SK-N-SH (cell line): ENCODE measurements at regions not wholly inside any gene's neighbourhood (a gene's known extent, or its start where the extent isn't known, plus 50 kb on each side); places are given as distances from the start of the nearest gene placed in this dataset.

Experiments
- CTCF ChIA-PET: fragments of 300-600, 350-600 bp; formaldehyde crosslinking; extraction: SDS; loops from one replicate; lab custom pipeline; 2021; lab: Yijun Ruan, JAX
- POLR2A ChIA-PET: fragments of 350-600 bp; sonication (Branson Sonifier 250); formaldehyde crosslinking; extraction: SDS; loops from one replicate; lab custom pipeline; 2020; ENCODE audit warnings: antibody characterized with exemption, inconsistent platforms; lab: Yijun Ruan, JAX
- DNase-seq: peaks from one replicate; pipeline ENCODE4 v3.0.0; 2012
- H2AFZ ChIP-seq: fragments of 200-600 bp; sonication (generic); 2 replicates; pipeline ENCODE4 v1.8.1; 2016; ENCODE audit warnings: antibody characterized with exemption, mild to moderate bottlenecking, low read depth
- H3F3A ChIP-seq: fragments of 200-600 bp; sonication (generic); replicated peaks from 2 replicates; pipeline ENCODE3; 2016; ENCODE audit warnings: antibody characterized with exemption, mild to moderate bottlenecking; ENCODE audit not compliant: insufficient read depth
- H3K27ac ChIP-seq, 2 experiments: fragments of 200-500 bp in 1 of 2; fragments of 200-600 bp in 1 of 2; sonication (Bioruptor generic) in 1 of 2; sonication (generic), shearing (Covaris generic) in 1 of 2; 2 replicates each; pipeline versions ENCODE4 v1.5.1 to v1.6.1; 2014 to 2016; ENCODE audit warnings: low read depth in 2 of 2, inconsistent platforms in 1 of 2, low read length in 1 of 2, mild to moderate bottlenecking in 1 of 2, mixed read lengths in 1 of 2
- H3K27me3 ChIP-seq: fragments of 200-600 bp; sonication (generic), shearing (Covaris generic); 2 replicates; pipeline ENCODE4 v1.6.1; 2016; ENCODE audit warnings: mixed run types; ENCODE audit not compliant: insufficient read depth
- H3K36me3 ChIP-seq, 2 experiments: fragments of 200-500 bp in 1 of 2; fragments of 200-600 bp in 1 of 2; sonication (Bioruptor generic) in 1 of 2; sonication (generic) in 1 of 2; replicated peaks in 1 of 2; 2 replicates each; pipeline versions ENCODE3 to v1.5.1; 2014 to 2016; ENCODE audit warnings: low read length in 1 of 2, mild to moderate bottlenecking in 1 of 2; ENCODE audit not compliant: insufficient read depth in 2 of 2, control insufficient read depth in 1 of 2
- H3K4me1 ChIP-seq, 2 experiments: fragments of 200-500 bp in 1 of 2; fragments of 200-600 bp in 1 of 2; sonication (Bioruptor generic) in 1 of 2; sonication (generic), shearing (Covaris generic) in 1 of 2; 2 replicates each; pipeline versions ENCODE4 v1.5.1 to v1.6.1; 2014 to 2016; ENCODE audit warnings: low read depth in 1 of 2, low read length in 1 of 2, mixed run types in 1 of 2; ENCODE audit not compliant: insufficient read depth in 2 of 2, control insufficient read depth in 1 of 2
- H3K4me2 ChIP-seq: fragments of 200-600 bp; sonication (generic), shearing (Covaris generic); 2 replicates; pipeline ENCODE4 v1.6.1; 2017; ENCODE audit warnings: mixed run types
- H3K4me3 ChIP-seq, 2 experiments: fragments of 200-500 bp in 1 of 2; fragments of 200-600 bp in 1 of 2; sonication (Bioruptor generic) in 1 of 2; sonication (generic), shearing (Covaris generic) in 1 of 2; 2 replicates each; pipeline versions ENCODE4 v1.5.1 to v1.8.1; 2014 to 2016; ENCODE audit warnings: low read depth in 2 of 2, inconsistent platforms in 1 of 2, low read length in 1 of 2, mild to moderate bottlenecking in 1 of 2, mixed read lengths in 1 of 2, moderate library complexity in 1 of 2
- H3K79me2 ChIP-seq: fragments of 200-600 bp; sonication (generic); 2 replicates; pipeline ENCODE4 v1.8.1; 2017; ENCODE audit warnings: mild to moderate bottlenecking; ENCODE audit not compliant: insufficient read depth
- H3K9ac ChIP-seq: fragments of 200-600 bp; sonication (generic); 2 replicates; pipeline ENCODE4 v1.6.1; 2017; ENCODE audit warnings: mixed run types
- H3K9me2 ChIP-seq: fragments of 200-600 bp; sonication (generic); 2 replicates; pipeline ENCODE4 v1.6.1; 2017; ENCODE audit warnings: mixed run types
- H3K9me3 ChIP-seq: fragments of 200-600 bp; sonication (generic); 2 replicates; pipeline ENCODE4 v1.6.1; 2017; ENCODE audit warnings: mixed run types, mild to moderate bottlenecking, moderate library complexity
- H4K20me1 ChIP-seq: fragments of 200-600 bp; sonication (generic); 2 replicates; pipeline ENCODE4 v1.6.1; 2017; ENCODE audit warnings: mild to moderate bottlenecking, mixed run types; ENCODE audit not compliant: insufficient read depth
- CHD2 ChIP-seq: fragments of 150-350 bp; IDR thresholded peaks from 2 replicates; pipeline ENCODE4 v1.6.1; 2018; ENCODE audit warnings: low read length; ENCODE audit not compliant: partially characterized antibody
- ELF1 ChIP-seq: IDR thresholded peaks from 2 replicates; pipeline ENCODE4 v1.4.0; 2012
- EP300 ChIP-seq, 2 experiments: IDR thresholded peaks; 2 replicates each; pipeline versions ENCODE4 v1.4.0 to v1.6.1; 2012; ENCODE audit warnings: borderline replicate concordance in 1 of 2, low read depth in 1 of 2, low read length in 1 of 2
- EZH2phosphoT487 ChIP-seq: fragments of 200-600 bp; sonication (generic); IDR thresholded peaks from 2 replicates; pipeline ENCODE4 v1.6.1; 2017; ENCODE audit warnings: low read depth, mixed run types, mild to moderate bottlenecking, antibody characterized with exemption, moderate library complexity, borderline replicate concordance
- FOSL2 ChIP-seq: IDR thresholded peaks from 2 replicates; pipeline ENCODE4 v1.4.0; 2012; ENCODE audit warnings: low read depth, mild to moderate bottlenecking, moderate library complexity, borderline replicate concordance
- FOXM1 ChIP-seq: IDR thresholded peaks from 2 replicates; pipeline ENCODE4 v1.4.0; 2012; ENCODE audit warnings: low read depth, mild to moderate bottlenecking
- GABPA ChIP-seq: IDR thresholded peaks from 2 replicates; pipeline ENCODE4 v1.4.0; 2012; ENCODE audit warnings: low read depth, mild to moderate bottlenecking
- JUND ChIP-seq: IDR thresholded peaks from 2 replicates; pipeline ENCODE4 v1.4.0; 2012
- MEF2A ChIP-seq: IDR thresholded peaks from 2 replicates; pipeline ENCODE4 v1.4.0; 2012; ENCODE audit warnings: low read depth, borderline replicate concordance
- MXI1 ChIP-seq: IDR thresholded peaks from 2 replicates; pipeline ENCODE4 v1.6.1; 2012; ENCODE audit warnings: mild to moderate bottlenecking, low read depth, low read length, improper control_type of control experiment
- NRF1 ChIP-seq: IDR thresholded peaks from 2 replicates; pipeline ENCODE4 v1.6.1; 2012; ENCODE audit warnings: low read depth, mild to moderate bottlenecking, low read length
- POLR2AphosphoS5 ChIP-seq: IDR thresholded peaks from 2 replicates; pipeline ENCODE4 v1.6.1; 2012; ENCODE audit warnings: low read depth, low read length
- RAD21 ChIP-seq: IDR thresholded peaks from 2 replicates; pipeline ENCODE4 v1.6.1; 2012; ENCODE audit warnings: mild to moderate bottlenecking, low read length
- RCOR1 ChIP-seq: fragments of 150-350 bp; IDR thresholded peaks from 2 replicates; pipeline ENCODE4 v1.6.1; 2017; ENCODE audit warnings: antibody characterized with exemption, low read length
- REST ChIP-seq: IDR thresholded peaks from 2 replicates; pipeline ENCODE4 v1.6.1; 2012; ENCODE audit warnings: mild to moderate bottlenecking, low read depth, low read length, moderate library complexity
- RFX5 ChIP-seq: IDR thresholded peaks from 2 replicates; pipeline ENCODE4 v1.6.1; 2012; ENCODE audit warnings: mild to moderate bottlenecking, improper control_type of control experiment, low read length
- RXRA ChIP-seq: IDR thresholded peaks from 2 replicates; pipeline ENCODE4 v1.4.0; 2012; ENCODE audit warnings: low read depth, mild to moderate bottlenecking, borderline replicate concordance
- SIN3A ChIP-seq: IDR thresholded peaks from 2 replicates; pipeline ENCODE4 v1.6.1; 2012; ENCODE audit warnings: low read depth, mild to moderate bottlenecking, low read length, moderate library complexity, borderline replicate concordance
- SMC3 ChIP-seq: IDR thresholded peaks from 2 replicates; pipeline ENCODE4 v1.6.1; 2012; ENCODE audit warnings: low read depth, low read length, improper control_type of control experiment
- TCF12 ChIP-seq: IDR thresholded peaks from 2 replicates; pipeline ENCODE4 v1.4.0; 2012
- TEAD4 ChIP-seq: IDR thresholded peaks from 2 replicates; pipeline ENCODE4 v1.4.0; 2012; ENCODE audit warnings: mild to moderate bottlenecking, borderline replicate concordance; ENCODE audit not compliant: insufficient read depth
- WGBS: methylation state at CpG from one replicate; pipeline ENCODE4 v1.1.6; 2017; ENCODE audit warnings: low lambda C conversion rate; 5-methylcytosine and 5-hydroxymethylcytosine counted together
- TF ChIP-seq, protein P1 (sequence below): IDR thresholded peaks from 2 replicates; pipeline ENCODE4 v1.4.0; 2012; ENCODE audit warnings: low read depth, borderline replicate concordance
- TF ChIP-seq, protein P2 (sequence below): fragments of 150-350 bp; IDR thresholded peaks from 2 replicates; pipeline ENCODE4 v1.6.1; 2016; ENCODE audit warnings: mild to moderate bottlenecking, low read depth, low read length

DNA sequence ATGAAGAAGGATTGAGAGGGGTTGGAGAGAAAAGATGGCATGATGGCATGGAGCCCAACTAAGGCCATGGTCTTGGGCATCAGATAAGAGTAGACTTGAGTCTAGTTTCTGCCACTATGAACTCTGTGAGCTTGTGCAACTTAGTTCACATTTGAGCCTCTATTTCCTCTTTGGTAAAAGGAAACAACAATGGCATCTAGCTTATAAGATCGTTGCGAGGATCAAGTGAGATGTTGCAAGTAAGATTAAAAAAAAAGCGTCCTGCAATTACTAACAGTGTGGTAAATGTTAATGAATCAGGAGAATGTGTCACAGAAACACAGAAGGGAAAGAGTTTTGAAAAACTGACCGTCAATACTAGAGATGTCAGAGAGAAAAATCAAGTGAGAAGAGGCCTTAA is 202.9 kb upstream of the FGGY start:
- no peak overlapping the region for H3K4me2 ChIP-seq

DNA sequence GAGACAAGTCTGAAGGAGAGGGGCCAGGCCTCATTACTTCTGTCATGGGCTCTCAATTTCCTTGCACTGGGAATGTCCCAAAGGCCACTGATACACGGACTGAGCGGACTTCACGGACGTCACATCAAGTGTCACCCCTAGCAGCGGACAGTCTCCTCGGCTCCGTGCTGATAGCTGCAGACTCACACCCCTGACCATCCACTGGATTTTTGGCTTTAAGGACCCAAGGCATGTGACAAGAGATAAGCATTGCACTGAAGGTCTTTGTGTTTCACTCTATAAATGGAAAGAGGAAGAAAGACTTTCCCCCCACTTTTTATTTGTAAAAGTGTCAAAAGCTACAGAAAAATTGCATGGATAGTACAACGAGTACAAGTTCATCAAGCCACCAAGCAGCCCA is 200.4 kb upstream of the FGGY start:
- H3F3A ChIP-seq = peaks cover 13% of the 10 kb centered on the region
- H3K79me2 ChIP-seq = no peaks in the 10 kb centered on the region
- H3K27ac ChIP-seq = no peak overlapping the region
- H3K4me3 ChIP-seq = no peak overlapping the region
- no peaks in the 10 kb centered on the region for H3K4me1 ChIP-seq
- 89% methylated on average over 1 of the region's 8 CpGs for WGBS
- H3K9me3 ChIP-seq = peaks cover 1% of the 10 kb centered on the region; the same call in 1 of the 2 replicates
- H3K9me2 ChIP-seq = no peaks in the 10 kb centered on the region
- no peak overlapping the region for H3K4me2 ChIP-seq
- DNase-seq = no peak
- H4K20me1 ChIP-seq = no peaks in the 10 kb centered on the region
- no peak for TF ChIP-seq RXRA
- TF ChIP-seq TEAD4 = no peak
- no peak for TF ChIP-seq FOSL2
- no peak for TF ChIP-seq SIN3A
- TF ChIP-seq, protein P1, sequence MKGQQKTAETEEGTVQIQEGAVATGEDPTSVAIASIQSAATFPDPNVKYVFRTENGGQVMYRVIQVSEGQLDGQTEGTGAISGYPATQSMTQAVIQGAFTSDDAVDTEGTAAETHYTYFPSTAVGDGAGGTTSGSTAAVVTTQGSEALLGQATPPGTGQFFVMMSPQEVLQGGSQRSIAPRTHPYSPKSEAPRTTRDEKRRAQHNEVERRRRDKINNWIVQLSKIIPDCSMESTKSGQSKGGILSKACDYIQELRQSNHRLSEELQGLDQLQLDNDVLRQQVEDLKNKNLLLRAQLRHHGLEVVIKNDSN = no peak
- no peak for TF ChIP-seq CHD2
- TF ChIP-seq REST = no peak
- no peak for TF ChIP-seq MEF2A
- H2AFZ ChIP-seq = no peak overlapping the region
- no peak overlapping the region for H3K9ac ChIP-seq
- H3K27me3 ChIP-seq = no peaks in the 10 kb centered on the region
- POLR2A ChIA-PET = no interaction called here
- no peaks in the 10 kb centered on the region for H3K36me3 ChIP-seq
- CTCF ChIA-PET = interaction anchor here (1.5 kb wide), 1 partner anchor 12 kb away, joined by 3 read pairs; no protein-coding TSS in a partner anchor

More for the DNA sequence above, 202.9 kb upstream of the FGGY start:
- H3K9me2 ChIP-seq = no peaks in the 10 kb centered on the region
- H3K4me3 ChIP-seq = no peak overlapping the region
- H2AFZ ChIP-seq = no peak overlapping the region
- TF ChIP-seq FOXM1 (no peak), RCOR1 (no peak), SIN3A (no peak), SMC3 (no peak), TEAD4 (no peak), NRF1 (no peak), EP300 (IDR thresholded peaks at IDR 0.05; ENCODE audit: borderline replicate concordance in 1 of 2, low read depth in 1 of 2, low read length in 1 of 2) (no peak), EZH2phosphoT487 (no peak), GABPA (no peak), MXI1 (no peak), RXRA (no peak), JUND (no peak), TCF12 (no peak), ELF1 (no peak), RFX5 (no peak), POLR2AphosphoS5 (no peak), RAD21 (no peak)
- TF ChIP-seq, protein P2, sequence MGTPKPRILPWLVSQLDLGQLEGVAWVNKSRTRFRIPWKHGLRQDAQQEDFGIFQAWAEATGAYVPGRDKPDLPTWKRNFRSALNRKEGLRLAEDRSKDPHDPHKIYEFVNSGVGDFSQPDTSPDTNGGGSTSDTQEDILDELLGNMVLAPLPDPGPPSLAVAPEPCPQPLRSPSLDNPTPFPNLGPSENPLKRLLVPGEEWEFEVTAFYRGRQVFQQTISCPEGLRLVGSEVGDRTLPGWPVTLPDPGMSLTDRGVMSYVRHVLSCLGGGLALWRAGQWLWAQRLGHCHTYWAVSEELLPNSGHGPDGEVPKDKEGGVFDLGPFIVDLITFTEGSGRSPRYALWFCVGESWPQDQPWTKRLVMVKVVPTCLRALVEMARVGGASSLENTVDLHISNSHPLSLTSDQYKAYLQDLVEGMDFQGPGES = no peak
- no peak overlapping the region for H3K27ac ChIP-seq
- no peaks in the 10 kb centered on the region for H3K79me2 ChIP-seq
- H3K4me1 ChIP-seq = no peaks in the 10 kb centered on the region
- CTCF ChIA-PET = interaction anchor here (0.7 to 1.3 kb wide), 2 partner anchors 12 to 133 kb away, joined by 3 read pairs; no protein-coding TSS in a partner anchor
- WGBS = 86% methylated on average over 4 of the region's 4 CpGs
- DNase-seq = no peak
- peaks cover 5% of the 10 kb centered on the region; the same call in 1 of the 2 replicates for H3K9me3 ChIP-seq
- no peak overlapping the region for H3K9ac ChIP-seq
- H3F3A ChIP-seq = no peaks in the 10 kb centered on the region
- H4K20me1 ChIP-seq = no peaks in the 10 kb centered on the region
- H3K36me3 ChIP-seq = no peaks in the 10 kb centered on the region
- POLR2A ChIA-PET = no interaction called here
- no peaks in the 10 kb centered on the region for H3K27me3 ChIP-seq
